AG10803 (cell line): ENCODE measurements at regions not wholly inside any gene's neighbourhood (a gene's known extent, or its start where the extent isn't known, plus 50 kb on each side); places are given as distances from the start of the nearest gene placed in this dataset.

Experiments
- DNase-seq: peaks from one replicate; pipeline ENCODE4 v3.0.0; 2010; ENCODE audit warnings: low read depth
- H3K4me3 ChIP-seq: 2 replicates; pipeline ENCODE4 v1.5.1; 2011; ENCODE audit warnings: mild to moderate bottlenecking, low read length, control low read depth
- CTCF ChIP-seq: conservative IDR thresholded peaks from 2 replicates; pipeline ENCODE4 v1.5.1; 2011; ENCODE audit warnings: mild to moderate bottlenecking, low read length, control low read depth, inconsistent platforms

DNA sequence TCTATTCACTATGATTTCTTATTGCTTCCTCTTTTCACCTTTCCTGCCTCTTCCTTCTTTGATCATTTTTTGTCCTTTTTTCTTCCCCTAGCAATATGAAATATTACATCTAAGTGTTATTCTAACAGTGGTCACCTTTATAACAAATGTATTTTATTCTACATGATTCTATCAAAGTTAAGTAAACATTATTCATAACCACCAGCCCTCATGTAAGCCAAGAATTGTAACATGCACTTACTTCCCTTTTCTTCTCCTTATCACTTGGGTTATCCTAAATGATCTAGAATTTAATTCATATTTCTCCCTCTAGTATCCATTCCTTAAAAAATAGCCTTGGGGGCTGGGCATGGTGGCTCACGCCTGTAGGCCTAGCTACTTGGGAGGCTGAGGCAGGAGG is 88.3 kb upstream of the SLC22A23 start:
- no peak overlapping the region for H3K4me3 ChIP-seq
- DNase-seq: no peak
- TF ChIP-seq CTCF: no peak

- TF ChIP-seq CTCF: no peak
- H3K4me3 ChIP-seq: no peak overlapping the region
- DNase-seq: no peak
These were observed 85.3 kb upstream of the SLC22A23 start for GRCh38 chr6:3542032-3542640.

GRCh38 chr6:3541006-3541585 is 84.2 kb upstream of the SLC22A23 start:
- no peak for TF ChIP-seq CTCF
- H3K4me3 ChIP-seq: no peak overlapping the region
- DNase-seq: no peak

- H3K4me3 ChIP-seq: no peak overlapping the region
- no peak for DNase-seq
- no peak for TF ChIP-seq CTCF
These were observed 83.5 kb upstream of the SLC22A23 start for GRCh38 chr6:3540253-3540820.

DNA sequence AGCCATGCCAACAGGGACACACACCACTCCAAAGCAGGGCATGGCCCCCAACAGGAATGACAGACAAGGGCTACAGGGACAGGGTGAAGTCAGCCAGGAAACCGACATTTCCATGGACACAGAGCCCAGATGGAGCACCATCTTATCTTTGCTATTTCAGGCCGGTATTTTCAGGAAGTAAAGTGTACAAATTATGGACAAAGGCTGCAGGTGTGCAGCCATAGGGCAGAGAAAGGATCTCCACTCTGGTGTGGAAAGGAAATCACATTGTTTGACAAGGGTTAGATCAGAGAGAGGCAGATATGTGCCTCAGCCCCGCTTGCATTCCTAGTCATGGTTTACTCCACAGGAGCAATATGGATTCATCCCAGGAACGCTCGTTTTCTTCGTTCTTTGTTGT is 81.7 kb upstream of the SLC22A23 start:
- no peak for DNase-seq
- no peak for TF ChIP-seq CTCF
- H3K4me3 ChIP-seq: no peak overlapping the region

DNA sequence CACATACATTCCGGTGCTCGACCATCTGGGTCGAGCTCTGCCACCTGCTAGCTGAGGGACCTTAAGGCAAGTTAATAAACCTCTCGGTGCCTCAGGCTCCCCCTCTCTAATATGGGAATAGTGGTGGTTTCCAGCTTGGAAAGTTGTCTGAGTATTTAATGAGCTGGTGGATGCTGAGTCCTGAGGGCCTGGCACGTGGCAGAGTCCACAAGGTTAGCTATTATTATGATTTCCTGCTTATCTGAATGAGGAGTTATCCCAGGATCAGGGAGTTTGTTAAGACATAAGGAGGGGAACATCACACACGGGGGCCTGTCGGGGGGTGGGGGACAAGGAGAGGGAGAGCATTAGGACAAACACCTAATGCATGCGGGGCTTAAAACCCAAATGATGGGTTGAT is 80.1 kb upstream of the SLC22A23 start:
- no peak for DNase-seq
- no peak overlapping the region for H3K4me3 ChIP-seq
- TF ChIP-seq CTCF: no peak

- no peak for TF ChIP-seq CTCF
- peak; percentile 11 for DNase-seq
- H3K4me3 ChIP-seq: no peak overlapping the region
These were observed 79.1 kb upstream of the SLC22A23 start for GRCh38 chr6:3535776-3536435.
